Tibial nerve (tissue), 4 donors: ENCODE measurements at regions not wholly inside any gene's neighbourhood (a gene's known extent, or its start where the extent isn't known, plus 50 kb on each side); places are given as distances from the start of the nearest gene placed in this dataset.

Source experiments
- DNase-seq, 2 donors: peaks; one replicate each; pipeline ENCODE4 v3.0.0-alpha.2; 2019; ENCODE audit warnings: low spot score in 2 of 2
- H3K27ac ChIP-seq, 4 donors: fragments of 200-600 bp; sonication (generic) in 3 of 4; one replicate each; pipeline ENCODE4 v1.5.1; 2017 to 2019; ENCODE audit warnings: mild to moderate bottlenecking in 1 of 4
- H3K27me3 ChIP-seq, 2 donors: fragments of 200-600 bp; sonication (generic) in 1 of 2; one replicate each; pipeline versions ENCODE4 v1.5.1 to v1.6.0; 2017 to 2019
- H3K36me3 ChIP-seq, 3 donors: fragments of 200-600 bp; sonication (generic); one replicate each; pipeline ENCODE4 v1.5.1; 2018 to 2019
- H3K4me1 ChIP-seq, 4 donors: fragments of 200-600 bp; sonication (generic) in 3 of 4; one replicate each; pipeline ENCODE4 v1.5.1; 2017 to 2019
- H3K4me3 ChIP-seq, 4 donors: fragments of 200-600 bp; sonication (generic) in 3 of 4; one replicate each; pipeline ENCODE4 v1.5.1; 2017 to 2019; ENCODE audit warnings: mild to moderate bottlenecking in 1 of 4, moderate library complexity in 1 of 4
- H3K9me3 ChIP-seq, 4 donors: fragments of 200-600 bp; sonication (generic) in 3 of 4; one replicate each; pipeline ENCODE4 v1.5.1; 2017 to 2019
- CTCF ChIP-seq, 5 experiments: fragments of 200-600 bp in 3 of 5; fragments of 450-650 bp in 2 of 5; sonication (generic) in 3 of 5; IDR thresholded peaks; one replicate each; pipeline ENCODE4 v1.5.1; 2016 to 2019; ENCODE audit warnings: antibody characterized with exemption in 5 of 5, mild to moderate bottlenecking in 3 of 5, moderate library complexity in 2 of 5
- EP300 ChIP-seq, 2 donors: sonication (generic); formaldehyde crosslinking; IDR thresholded peaks; one replicate each; pipeline ENCODE4 v1.6.1; 2017; ENCODE audit warnings: antibody characterized with exemption in 2 of 2, mild to moderate bottlenecking in 1 of 2
- POLR2A ChIP-seq, 2 donors: fragments of 450-650 bp; IDR thresholded peaks; one replicate each; pipeline ENCODE4 v1.6.1; 2017; ENCODE audit warnings: antibody characterized with exemption in 2 of 2, mild to moderate bottlenecking in 2 of 2, moderate library complexity in 2 of 2
- WGBS, 2 donors: methylation state at CpG; one replicate each; pipeline ENCODE4 v1.1.5; 2018; 5-methylcytosine and 5-hydroxymethylcytosine counted together

- Histone ChIP-seq H3K27ac (no peak overlapping the region), H3K36me3 (no peaks in the 10 kb centered on the region), H3K4me3 (no peak overlapping the region), H3K9me3 (peaks cover 0 to 31% (median 0%) of the 10 kb centered on the region in 4 donors), H3K27me3 (no peaks in the 10 kb centered on the region), H3K4me1 (no peaks in the 10 kb centered on the region)
- WGBS, 2 donors: 77 to 83% methylated on average over 1 of the region's 1 CpG
- TF ChIP-seq CTCF (IDR thresholded peaks at IDR 0.05) (no peak), POLR2A (IDR thresholded peaks at IDR 0.05) (no peak), EP300 (IDR thresholded peaks at IDR 0.05) (no peak)
- DNase-seq: no peak
Measured at GRCh38 chr9:103169798-103170197, 174.7 kb downstream of the CYLC2 start.

- Histone ChIP-seq H3K36me3 (no peaks in the 10 kb centered on the region), H3K4me3 (no peak overlapping the region), H3K27ac (no peak overlapping the region), H3K9me3 (no peaks in the 10 kb centered on the region), H3K27me3 (no peaks in the 10 kb centered on the region), H3K4me1 (no peaks in the 10 kb centered on the region)
- DNase-seq: peak in 1 of 2 donors; percentile 5
- TF ChIP-seq EP300 (IDR thresholded peaks at IDR 0.05) (no peak), CTCF (IDR thresholded peaks at IDR 0.05) (no peak), POLR2A (IDR thresholded peaks at IDR 0.05) (no peak)
- WGBS, 2 donors: 55 to 61% methylated on average over 6 of the region's 6 CpGs
Measured at GRCh38 chr9:103183701-103184171, 188.6 kb downstream of the CYLC2 start.

- Histone ChIP-seq H3K27me3 (no peaks in the 10 kb centered on the region), H3K4me1 (no peaks in the 10 kb centered on the region), H3K27ac (no peak overlapping the region), H3K4me3 (no peak overlapping the region), H3K9me3 (no peaks in the 10 kb centered on the region), H3K36me3 (no peaks in the 10 kb centered on the region)
- DNase-seq: no peak
- 93 to 95% methylated on average over 15 to 22 of the region's 22 CpGs for WGBS, 2 donors
- TF ChIP-seq EP300 (IDR thresholded peaks at IDR 0.05) (no peak), CTCF (IDR thresholded peaks at IDR 0.05) (no peak), POLR2A (IDR thresholded peaks at IDR 0.05) (no peak)
Measured at GRCh38 chr9:103186959-103187358, 191.8 kb downstream of the CYLC2 start.

- TF ChIP-seq POLR2A (IDR thresholded peaks at IDR 0.05) (no peak), EP300 (IDR thresholded peaks at IDR 0.05) (no peak), CTCF (IDR thresholded peaks at IDR 0.05) (no peak)
- no peaks in the 10 kb centered on the region for H3K9me3 ChIP-seq
- H3K27ac ChIP-seq: no peak overlapping the region
- no peaks in the 10 kb centered on the region for H3K27me3 ChIP-seq
- no peaks in the 10 kb centered on the region for H3K36me3 ChIP-seq
- H3K4me1 ChIP-seq: no peaks in the 10 kb centered on the region
- peak in 1 of 2 donors; percentile 4 for DNase-seq
- WGBS, 2 donors: 42 to 46% methylated on average over 12 of the region's 12 CpGs
- H3K4me3 ChIP-seq: no peak overlapping the region
Measured at GRCh38 chr9:103188781-103189350, 193.7 kb downstream of the CYLC2 start.

- no peak for DNase-seq
- Histone ChIP-seq H3K36me3 (no peaks in the 10 kb centered on the region), H3K9me3 (no peaks in the 10 kb centered on the region), H3K4me3 (no peak overlapping the region), H3K27me3 (no peaks in the 10 kb centered on the region), H3K4me1 (no peaks in the 10 kb centered on the region), H3K27ac (no peak overlapping the region)
- TF ChIP-seq CTCF (IDR thresholded peaks at IDR 0.05) (no peak), EP300 (IDR thresholded peaks at IDR 0.05) (no peak), POLR2A (IDR thresholded peaks at IDR 0.05) (no peak)
- 55 to 69% methylated on average over 1 of the region's 1 CpG for WGBS, 2 donors
Measured at GRCh38 chr9:103193992-103194391, 198.9 kb downstream of the CYLC2 start.
